Peyer's patch (tissue), 4 donors: ENCODE measurements at regions not wholly inside any gene's neighbourhood (a gene's known extent, or its start where the extent isn't known, plus 50 kb on each side); places are given as distances from the start of the nearest gene placed in this dataset.

Source experiments
- CTCF ChIP-seq, 6 experiments: fragments of 450-650 bp in 4 of 6; fragments of 200-600 bp in 2 of 6; sonication (generic) in 1 of 6; IDR thresholded peaks; one replicate each; pipeline ENCODE4 v1.5.1; 2017 to 2019; ENCODE audit warnings: antibody characterized with exemption in 6 of 6, mild to moderate bottlenecking in 3 of 6, moderate library complexity in 1 of 6
- POLR2A ChIP-seq, 2 donors: fragments of 450-650 bp; IDR thresholded peaks; one replicate each; pipeline ENCODE4 v1.5.1; 2017; ENCODE audit warnings: antibody characterized with exemption in 2 of 2, mild to moderate bottlenecking in 2 of 2, moderate library complexity in 2 of 2

GRCh38 chr1:90488451-90488850 lies 228.7 kb downstream of the BARHL2 start:
- TF ChIP-seq CTCF (IDR thresholded peaks at IDR 0.05) (no peak), POLR2A (IDR thresholded peaks at IDR 0.05) (no peak)
